ENCODE measurements at regions not wholly inside any gene's neighbourhood (a gene's known extent, or its start where the extent isn't known, plus 50 kb on each side); places are given as distances from the start of the nearest gene placed in this dataset.

DNA sequence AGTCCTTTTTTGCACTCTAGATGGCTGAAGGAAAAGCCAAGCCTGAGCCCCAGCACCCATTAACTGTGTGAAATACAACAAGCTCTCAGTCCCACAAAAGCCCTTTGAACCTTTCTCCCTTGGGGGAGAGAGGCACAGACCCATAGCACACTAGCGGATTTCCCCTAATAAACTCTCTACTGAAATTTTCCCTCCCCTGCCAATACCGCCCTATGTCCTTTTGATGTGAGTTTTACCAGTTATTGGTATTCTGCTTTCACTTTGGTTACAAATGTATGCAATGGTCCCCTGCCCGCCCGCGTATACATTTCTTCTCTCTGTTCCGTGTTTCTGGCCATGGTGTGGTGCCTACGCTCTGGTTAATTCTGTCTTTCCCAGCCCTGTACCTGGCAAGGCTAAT is 54.0 kb upstream of the MYO16 start:
- TF ChIP-seq CTCF (conservative IDR thresholded peaks at IDR 0.05) = no peak
- no peak overlapping the region for H3K27ac ChIP-seq
